H9 (cell line): ENCODE measurements at regions not wholly inside any gene's neighbourhood (a gene's known extent, or its start where the extent isn't known, plus 50 kb on each side); places are given as distances from the start of the nearest gene placed in this dataset.

Source experiments
- DNase-seq: peaks from one replicate; pipeline ENCODE4 v3.0.0-alpha.2; 2017
- H2AFZ ChIP-seq: one replicate; pipeline ENCODE4 v1.6.1; 2013; ENCODE audit warnings: mild to moderate bottlenecking, low read length, control low read depth, moderate library complexity
- H2AK5ac ChIP-seq: 2 replicates; pipeline ENCODE4 v1.6.1; 2013; ENCODE audit warnings: low read length, control low read depth, mixed read lengths; ENCODE audit not compliant: insufficient read length
- H2BK120ac ChIP-seq: one replicate; pipeline ENCODE4 v1.6.1; 2013; ENCODE audit warnings: low read depth, mild to moderate bottlenecking, low read length, control low read depth, inconsistent platforms; ENCODE audit not compliant: poor library complexity, severe bottlenecking
- H2BK12ac ChIP-seq: 2 replicates; pipeline ENCODE4 v1.6.1; 2013; ENCODE audit warnings: low read length, control low read depth, mixed read lengths, low read depth; ENCODE audit not compliant: insufficient read length
- H2BK15ac ChIP-seq: 2 replicates; pipeline ENCODE4 v1.6.1; 2013; ENCODE audit warnings: low read depth, low read length, control low read depth
- H2BK20ac ChIP-seq: one replicate; pipeline ENCODE4 v1.6.1; 2013; ENCODE audit warnings: low read depth, mild to moderate bottlenecking, low read length, control low read depth, inconsistent platforms; ENCODE audit not compliant: poor library complexity, severe bottlenecking
- H2BK5ac ChIP-seq: 2 replicates; pipeline ENCODE4 v1.6.1; 2013; ENCODE audit warnings: low read length, control low read depth, mixed read lengths; ENCODE audit not compliant: insufficient read length
- H3K14ac ChIP-seq: 2 replicates; pipeline ENCODE4 v1.6.1; 2013; ENCODE audit warnings: low read length, control low read depth; ENCODE audit not compliant: insufficient read depth
- H3K18ac ChIP-seq: 2 replicates; pipeline ENCODE4 v1.6.1; 2013; ENCODE audit warnings: low read depth, mild to moderate bottlenecking, mixed read lengths, low read length, control low read depth; ENCODE audit not compliant: insufficient read length
- H3K23ac ChIP-seq: 2 replicates; pipeline ENCODE4 v1.6.1; 2013; ENCODE audit warnings: low read length, control low read depth, mixed read lengths, low read depth; ENCODE audit not compliant: insufficient read length
- H3K23me2 ChIP-seq: 2 replicates; pipeline ENCODE4 v1.6.1; 2013; ENCODE audit warnings: low read depth, mild to moderate bottlenecking, mixed read lengths, low read length, control low read depth; ENCODE audit not compliant: insufficient read length, poor library complexity, severe bottlenecking
- H3K27ac ChIP-seq: 2 replicates; pipeline ENCODE4 v1.5.1; 2013; ENCODE audit warnings: low read length, control low read depth, mixed read lengths, low read depth; ENCODE audit not compliant: insufficient read length
- H3K27me3 ChIP-seq: 2 replicates; pipeline ENCODE4 v1.6.1; 2013; ENCODE audit warnings: low read length, control low read depth, inconsistent platforms; ENCODE audit not compliant: insufficient read depth
- H3K4ac ChIP-seq: 2 replicates; pipeline ENCODE4 v1.6.1; 2013; ENCODE audit warnings: low read depth, mild to moderate bottlenecking, control low read depth, inconsistent platforms, low read length, moderate library complexity
- H3K4me1 ChIP-seq: 2 replicates; pipeline ENCODE4 v1.6.1; 2013; ENCODE audit warnings: low read length, control low read depth, inconsistent platforms; ENCODE audit not compliant: insufficient read depth
- H3K4me2 ChIP-seq: 2 replicates; pipeline ENCODE4 v1.6.1; 2013; ENCODE audit warnings: low read length, control low read depth, mixed read lengths; ENCODE audit not compliant: insufficient read length, insufficient read depth
- H3K56ac ChIP-seq: 2 replicates; pipeline ENCODE4 v1.6.1; 2013; ENCODE audit warnings: low read depth, mild to moderate bottlenecking, mixed read lengths, low read length, control low read depth; ENCODE audit not compliant: insufficient read length
- H3K79me1 ChIP-seq: 2 replicates; pipeline ENCODE4 v1.6.1; 2013; ENCODE audit warnings: low read depth, mild to moderate bottlenecking, moderate library complexity, low read length, control low read depth, inconsistent platforms; ENCODE audit not compliant: insufficient read depth, poor library complexity, severe bottlenecking
- H3K79me2 ChIP-seq: 2 replicates; pipeline ENCODE4 v1.6.1; 2013; ENCODE audit warnings: low read length, control low read depth, inconsistent platforms; ENCODE audit not compliant: insufficient read depth
- H3K9ac ChIP-seq: 2 replicates; pipeline ENCODE4 v1.6.1; 2013; ENCODE audit warnings: low read length, control low read depth, mixed read lengths; ENCODE audit not compliant: insufficient read length; ENCODE audit errors: extremely low read depth
- H3K9me3 ChIP-seq: one replicate; pipeline ENCODE4 v1.6.1; 2013; ENCODE audit warnings: low read depth, low read length, inconsistent platforms; ENCODE audit not compliant: control insufficient read depth
- H3T11ph ChIP-seq: one replicate; pipeline ENCODE4 v1.6.1; 2013; ENCODE audit warnings: mild to moderate bottlenecking, low read length, control low read depth, inconsistent platforms
- H4K20me1 ChIP-seq: one replicate; pipeline ENCODE4 v1.6.1; 2013; ENCODE audit not compliant: control insufficient read depth, insufficient read length, insufficient read depth
- H4K5ac ChIP-seq: 2 replicates; pipeline ENCODE4 v1.6.1; 2013; ENCODE audit warnings: low read depth, mild to moderate bottlenecking, mixed read lengths, low read length, control low read depth; ENCODE audit not compliant: insufficient read length
- H4K8ac ChIP-seq: replicated peaks from 2 replicates; pipeline ENCODE4 v1.6.1; 2013; ENCODE audit warnings: low read length, control low read depth, mixed read lengths, low read depth; ENCODE audit not compliant: insufficient read length
- H4K91ac ChIP-seq: 2 replicates; pipeline ENCODE4 v1.6.1; 2013; ENCODE audit warnings: low read depth, mild to moderate bottlenecking, moderate library complexity, mixed read lengths, low read length, control low read depth; ENCODE audit not compliant: insufficient read length
- H3K27ac Mint-ChIP-seq, 3 experiments: 2 replicates in 2 of 3; 3 replicates in 1 of 3; pipeline ENCODE4 v1.8.0; 2020 to 2021; ENCODE audit warnings: mixed read lengths in 3 of 3, mild to moderate bottlenecking in 1 of 3, moderate library complexity in 1 of 3
- H3K27me3 Mint-ChIP-seq: 2 replicates; pipeline ENCODE4 v1.8.0; 2021; ENCODE audit warnings: low read depth, mild to moderate bottlenecking, moderate library complexity, mixed read lengths
- H3K36me3 Mint-ChIP-seq, 3 experiments: 2 replicates in 2 of 3; 3 replicates in 1 of 3; pipeline ENCODE4 v1.8.0; 2020 to 2021; ENCODE audit warnings: low read depth in 3 of 3, mixed read lengths in 3 of 3; ENCODE audit not compliant: insufficient read depth in 1 of 3
- H3K4me1 Mint-ChIP-seq, 2 experiments: 2 replicates each; pipeline ENCODE4 v1.8.0; 2020; ENCODE audit warnings: mixed read lengths in 2 of 2
- H3K4me3 Mint-ChIP-seq, 2 experiments: 2 replicates in 1 of 2; 3 replicates in 1 of 2; pipeline ENCODE4 v1.8.0; 2020 to 2021; ENCODE audit warnings: mild to moderate bottlenecking in 2 of 2, mixed read lengths in 2 of 2, moderate library complexity in 1 of 2
- H3K9me3 Mint-ChIP-seq, 2 experiments: 2 replicates in 1 of 2; 3 replicates in 1 of 2; pipeline ENCODE4 v1.8.0; 2020; ENCODE audit warnings: mild to moderate bottlenecking in 2 of 2, mixed read lengths in 2 of 2, moderate library complexity in 1 of 2
- CTCF ChIP-seq: fragments of 200-600 bp; sonication (generic); conservative IDR thresholded peaks from 3 replicates; pipeline ENCODE4 v1.8.0; 2021; ENCODE audit warnings: antibody characterized with exemption, mild to moderate bottlenecking
- WGBS: extraction: QIAGEN DNeasy Blood & Tissue Kit; methylation state at CpG from one replicate; pipeline ENCODE4 v1.1.7; 2013; ENCODE audit warnings: missing lambda C conversion rate, low lambda C conversion rate, mixed read lengths; ENCODE audit not compliant: insufficient read length; ENCODE audit errors: extremely low coverage; 5-methylcytosine and 5-hydroxymethylcytosine counted together

- no peaks in the 10 kb centered on the region for H3K9me3 Mint-ChIP-seq
- H3T11ph ChIP-seq = no peak overlapping the region
- no peak overlapping the region for H2BK15ac ChIP-seq
- H3K9me3 ChIP-seq = no peaks in the 10 kb centered on the region
- DNase-seq = peak; percentile 43
- no peak overlapping the region for H3K18ac ChIP-seq
- no peaks in the 10 kb centered on the region for H3K4me1 ChIP-seq
- no peak overlapping the region for H3K4me3 Mint-ChIP-seq
- no CpG with 5 or more reads among the region's 2 CpGs for WGBS
- H3K79me2 ChIP-seq = no peaks in the 10 kb centered on the region
- H3K27ac ChIP-seq = no peak overlapping the region
- no peak overlapping the region for H2BK12ac ChIP-seq
- no peak overlapping the region for H2AFZ ChIP-seq
- no peaks in the 10 kb centered on the region for H4K20me1 ChIP-seq
- H3K14ac ChIP-seq = no peak overlapping the region
- H3K4me2 ChIP-seq = no peak overlapping the region
- H3K27ac Mint-ChIP-seq = no peak overlapping the region
- H4K5ac ChIP-seq = no peak overlapping the region
- H3K27me3 Mint-ChIP-seq = no peaks in the 10 kb centered on the region
- no peaks in the 10 kb centered on the region for H3K23me2 ChIP-seq
- H3K23ac ChIP-seq = no peak overlapping the region
- no peak overlapping the region for H3K4ac ChIP-seq
- no peak overlapping the region for H3K56ac ChIP-seq
- no peaks in the 10 kb centered on the region for H3K27me3 ChIP-seq
- TF ChIP-seq CTCF = peak; percentile 86
- no peak overlapping the region for H4K91ac ChIP-seq
- no peak overlapping the region for H4K8ac ChIP-seq
- H3K4me1 Mint-ChIP-seq = peaks cover 10 to 20% of the 10 kb centered on the region in 2 experiments
- no peak overlapping the region for H2BK20ac ChIP-seq
- H2AK5ac ChIP-seq = no peak overlapping the region
- H2BK5ac ChIP-seq = no peak overlapping the region
- H3K79me1 ChIP-seq = no peaks in the 10 kb centered on the region
- no peaks in the 10 kb centered on the region for H3K36me3 Mint-ChIP-seq
- H2BK120ac ChIP-seq = no peak overlapping the region
- no peak overlapping the region for H3K9ac ChIP-seq
These were observed 984.1 kb downstream of the EPHA3 start for GRCh38 chr3:90091549-90091948.
